HCT116 (cell line): ENCODE measurements at regions not wholly inside any gene's neighbourhood (a gene's known extent, or its start where the extent isn't known, plus 50 kb on each side); places are given as distances from the start of the nearest gene placed in this dataset.

ENCODE experiments used
- ATAC-seq: fragments of 200-7000 bp; cut with Tn5 transposase; 2 replicates; pipeline ENCODE4 v1.9.1; 2020; ENCODE audit warnings: mild to moderate bottlenecking, moderate library complexity
- BruUV-seq: library from RNA; stranded (reverse); fragments of 400-500 nt; replicated peaks from 2 replicates; lab custom pipeline; 2021; lab: Mats Ljungman, UMichigan
- CTCF ChIA-PET: fragments of 300-600 bp; sonication (Branson Sonifier 250); formaldehyde crosslinking; loops from one replicate; lab custom pipeline; 2021; ENCODE audit warnings: antibody characterized with exemption; lab: Charles Lee
- POLR2A ChIA-PET: fragments of 300-600, 350-600 bp; sonication (Branson Sonifier 250); formaldehyde crosslinking; loops from one replicate; lab custom pipeline; 2021; ENCODE audit warnings: antibody characterized with exemption; lab: Charles Lee
- RAD21 ChIA-PET, 2 experiments: fragments of 300-600 bp; sonication (Branson Sonifier 250); formaldehyde crosslinking; loops; one replicate each; lab custom pipeline; 2023; ENCODE audit warnings: low total read pairs in 2 of 2; ENCODE audit not compliant: uncharacterized antibody in 2 of 2, unreplicated experiment in 2 of 2, low non-redundant PET in 1 of 2; lab: Charles Lee
- DNase-seq: peaks from one replicate; pipeline ENCODE4 v3.0.0-alpha.2; 2010; ENCODE audit warnings: low read depth, low spot score
- H2AFZ ChIP-seq: fragments of 200-600 bp; shearing (Covaris generic), sonication (generic); 2 replicates; pipeline ENCODE4 v1.6.1; 2017; ENCODE audit warnings: low read depth, mixed run types, mixed read lengths, antibody characterized with exemption, low read length; ENCODE audit not compliant: poor library complexity, severe bottlenecking
- H3K27ac ChIP-seq: 2 replicates; pipeline ENCODE4 v1.5.1; 2012; ENCODE audit warnings: low read depth, low read length
- H3K27me3 ChIP-seq: fragments of 200-600 bp; sonication (generic); 2 replicates; pipeline ENCODE4 v1.6.1; 2016; ENCODE audit warnings: mixed run types, low read length, mixed read lengths; ENCODE audit not compliant: insufficient read depth
- H3K36me3 ChIP-seq, 2 experiments: fragments of 200-500 bp in 1 of 2; fragments of 200-600 bp in 1 of 2; sonication (Bioruptor generic) in 1 of 2; sonication (generic) in 1 of 2; 2 replicates each; pipeline versions ENCODE4 v1.5.1 to v1.6.1; 2014 to 2016; ENCODE audit warnings: low read length in 2 of 2, inconsistent platforms in 1 of 2, mixed read lengths in 1 of 2, mixed run types in 1 of 2; ENCODE audit not compliant: insufficient read depth in 2 of 2, control insufficient read depth in 1 of 2
- H3K4me1 ChIP-seq, 2 experiments: fragments of 200-600 bp in 1 of 2; sonication (generic) in 1 of 2; 2 replicates each; pipeline versions ENCODE4 v1.5.1 to v1.6.1; 2012 to 2017; ENCODE audit warnings: low read length in 2 of 2, inconsistent platforms in 1 of 2, mild to moderate bottlenecking in 1 of 2, mixed read lengths in 1 of 2, mixed run types in 1 of 2, moderate library complexity in 1 of 2; ENCODE audit not compliant: insufficient read depth in 2 of 2, control insufficient read depth in 1 of 2
- H3K4me2 ChIP-seq: fragments of 200-600 bp; sonication (generic); 2 replicates; pipeline ENCODE4 v1.6.1; 2017; ENCODE audit warnings: mixed run types, low read length, mixed read lengths
- H3K4me3 ChIP-seq, 2 experiments: fragments of 200-600 bp in 1 of 2; sonication (generic) in 1 of 2; replicated peaks in 1 of 2; 2 replicates each; pipeline ENCODE4 v1.5.1; 2011 to 2016; ENCODE audit warnings: low read length in 2 of 2, control low read depth in 1 of 2, low read depth in 1 of 2, mild to moderate bottlenecking in 1 of 2, mixed read lengths in 1 of 2, mixed run types in 1 of 2
- H3K79me2 ChIP-seq: fragments of 200-600 bp; sonication (generic); 2 replicates; pipeline ENCODE4 v1.6.1; 2017; ENCODE audit warnings: mild to moderate bottlenecking, mixed run types, low read length, moderate library complexity, mixed read lengths; ENCODE audit not compliant: insufficient read depth
- H3K9ac ChIP-seq: fragments of 200-600 bp; sonication (generic); 2 replicates; pipeline ENCODE4 v1.6.1; 2016; ENCODE audit warnings: low read length, mixed read lengths
- H3K9me2 ChIP-seq: fragments of 200-600 bp; sonication (generic), shearing (Covaris generic); 2 replicates; pipeline ENCODE4 v1.6.1; 2017; ENCODE audit warnings: mixed run types, mild to moderate bottlenecking, moderate library complexity; ENCODE audit not compliant: insufficient read depth
- H3K9me3 ChIP-seq, 2 experiments: fragments of 200-500 bp in 1 of 2; fragments of 200-600 bp in 1 of 2; sonication (Bioruptor generic) in 1 of 2; sonication (generic) in 1 of 2; 2 replicates each; pipeline ENCODE4 v1.6.1; 2014 to 2017; ENCODE audit warnings: low read length in 2 of 2, mixed read lengths in 2 of 2, inconsistent platforms in 1 of 2, low read depth in 1 of 2, mild to moderate bottlenecking in 1 of 2, mixed run types in 1 of 2, moderate library complexity in 1 of 2; ENCODE audit not compliant: control insufficient read depth in 1 of 2, insufficient read depth in 1 of 2
- H4K20me1 ChIP-seq: fragments of 200-600 bp; sonication (generic), shearing (Covaris generic); 2 replicates; pipeline ENCODE4 v1.6.1; 2017; ENCODE audit warnings: mixed run types, mild to moderate bottlenecking, moderate library complexity; ENCODE audit not compliant: insufficient read depth
- ATF3 ChIP-seq: IDR thresholded peaks from 2 replicates; pipeline ENCODE4 v1.6.1; 2012
- CEBPB ChIP-seq: IDR thresholded peaks from 2 replicates; pipeline ENCODE4 v1.6.1; 2012; ENCODE audit warnings: low read depth
- EGR1 ChIP-seq: IDR thresholded peaks from 2 replicates; pipeline ENCODE4 v1.6.1; 2012; ENCODE audit warnings: low read depth
- EZH2phosphoT487 ChIP-seq: fragments of 200-600 bp; IDR thresholded peaks from 2 replicates; pipeline ENCODE4 v1.6.1; 2018; ENCODE audit warnings: antibody characterized with exemption, borderline replicate concordance
- FOSL1 ChIP-seq: IDR thresholded peaks from 2 replicates; pipeline ENCODE4 v1.6.1; 2012; ENCODE audit warnings: low read depth
- JUND ChIP-seq: IDR thresholded peaks from 2 replicates; pipeline ENCODE4 v1.6.1; 2012
- POLR2A ChIP-seq: IDR thresholded peaks from 2 replicates; pipeline ENCODE4 v1.7.0; 2011; ENCODE audit warnings: borderline replicate concordance; ENCODE audit not compliant: insufficient read depth, insufficient read length; ENCODE audit errors: extremely low read depth
- POLR2AphosphoS5 ChIP-seq: IDR thresholded peaks from 2 replicates; pipeline ENCODE4 v1.6.1; 2011; ENCODE audit warnings: mild to moderate bottlenecking, low read depth, low read length, moderate library complexity
- RAD21 ChIP-seq: IDR thresholded peaks from 2 replicates; pipeline ENCODE4 v1.6.1; 2012; ENCODE audit warnings: low read depth, mild to moderate bottlenecking
- SRF ChIP-seq: IDR thresholded peaks from 2 replicates; pipeline ENCODE4 v1.6.1; 2012; ENCODE audit warnings: low read depth
- YY1 ChIP-seq: IDR thresholded peaks from 2 replicates; pipeline ENCODE4 v1.6.1; 2011; ENCODE audit warnings: low read length, low read depth, moderate library complexity, mild to moderate bottlenecking; ENCODE audit not compliant: insufficient replicate concordance; ENCODE audit errors: extremely low read depth
- ZFX ChIP-seq: fragments of 450-650 bp; IDR thresholded peaks from 2 replicates; pipeline ENCODE4 v1.6.1; 2017
- ZNF274 ChIP-seq: fragments of 200-500 bp; sonication (Bioruptor generic); IDR thresholded peaks from 2 replicates; pipeline ENCODE4 v1.6.1; 2014; ENCODE audit warnings: mild to moderate bottlenecking, low read depth, low read length, inconsistent platforms
- intact Hi-C: fragments of 100-400 bp; cut with micrococcal nuclease; formaldehyde crosslinking; loops from 2 replicates; pipeline ENCODE4 v1.10.0; 2022
- TF ChIP-seq, protein P1 (sequence below): IDR thresholded peaks from 2 replicates; pipeline ENCODE4 v1.6.1; 2012; ENCODE audit warnings: low read depth
- TF ChIP-seq, protein P2 (sequence below), 3 experiments: fragments of 200-600 bp in 1 of 3; sonication (generic) in 1 of 3; IDR thresholded peaks in 2 of 3; conservative IDR thresholded peaks in 1 of 3; 2 replicates each; pipeline ENCODE4 v1.5.1; 2012 to 2017; ENCODE audit warnings: low read depth in 2 of 3, low read length in 2 of 3, antibody characterized with exemption in 1 of 3, borderline replicate concordance in 1 of 3, control low read depth in 1 of 3, mild to moderate bottlenecking in 1 of 3, mixed read lengths in 1 of 3, mixed run types in 1 of 3, moderate library complexity in 1 of 3; ENCODE audit not compliant: insufficient read depth in 1 of 3

GRCh38 chr12:63023926-63024325 lies 89.0 kb upstream of the PPM1H start:
- ATAC-seq = no peak
- BruUV-seq = no TSS peak
- Histone ChIP-seq H3K4me1 (no peaks in the 10 kb centered on the region), H3K79me2 (no peaks in the 10 kb centered on the region), H3K9me2 (no peaks in the 10 kb centered on the region), H3K4me3 (no peak overlapping the region), H2AFZ (no peak overlapping the region), H3K36me3 (no peaks in the 10 kb centered on the region)
- POLR2A ChIA-PET = no interaction called here
- CTCF ChIA-PET = no interaction called here
- TF ChIP-seq ATF3 (no peak), RAD21 (no peak), ZFX (no peak), POLR2AphosphoS5 (no peak), SRF (no peak), POLR2A (no peak), EZH2phosphoT487 (no peak), ZNF274 (no peak), EGR1 (no peak), YY1 (no peak), CEBPB (no peak), JUND (no peak), FOSL1 (no peak)
- TF ChIP-seq, protein P1, sequence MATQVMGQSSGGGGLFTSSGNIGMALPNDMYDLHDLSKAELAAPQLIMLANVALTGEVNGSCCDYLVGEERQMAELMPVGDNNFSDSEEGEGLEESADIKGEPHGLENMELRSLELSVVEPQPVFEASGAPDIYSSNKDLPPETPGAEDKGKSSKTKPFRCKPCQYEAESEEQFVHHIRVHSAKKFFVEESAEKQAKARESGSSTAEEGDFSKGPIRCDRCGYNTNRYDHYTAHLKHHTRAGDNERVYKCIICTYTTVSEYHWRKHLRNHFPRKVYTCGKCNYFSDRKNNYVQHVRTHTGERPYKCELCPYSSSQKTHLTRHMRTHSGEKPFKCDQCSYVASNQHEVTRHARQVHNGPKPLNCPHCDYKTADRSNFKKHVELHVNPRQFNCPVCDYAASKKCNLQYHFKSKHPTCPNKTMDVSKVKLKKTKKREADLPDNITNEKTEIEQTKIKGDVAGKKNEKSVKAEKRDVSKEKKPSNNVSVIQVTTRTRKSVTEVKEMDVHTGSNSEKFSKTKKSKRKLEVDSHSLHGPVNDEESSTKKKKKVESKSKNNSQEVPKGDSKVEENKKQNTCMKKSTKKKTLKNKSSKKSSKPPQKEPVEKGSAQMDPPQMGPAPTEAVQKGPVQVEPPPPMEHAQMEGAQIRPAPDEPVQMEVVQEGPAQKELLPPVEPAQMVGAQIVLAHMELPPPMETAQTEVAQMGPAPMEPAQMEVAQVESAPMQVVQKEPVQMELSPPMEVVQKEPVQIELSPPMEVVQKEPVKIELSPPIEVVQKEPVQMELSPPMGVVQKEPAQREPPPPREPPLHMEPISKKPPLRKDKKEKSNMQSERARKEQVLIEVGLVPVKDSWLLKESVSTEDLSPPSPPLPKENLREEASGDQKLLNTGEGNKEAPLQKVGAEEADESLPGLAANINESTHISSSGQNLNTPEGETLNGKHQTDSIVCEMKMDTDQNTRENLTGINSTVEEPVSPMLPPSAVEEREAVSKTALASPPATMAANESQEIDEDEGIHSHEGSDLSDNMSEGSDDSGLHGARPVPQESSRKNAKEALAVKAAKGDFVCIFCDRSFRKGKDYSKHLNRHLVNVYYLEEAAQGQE = no peak
- TF ChIP-seq, protein P2, sequence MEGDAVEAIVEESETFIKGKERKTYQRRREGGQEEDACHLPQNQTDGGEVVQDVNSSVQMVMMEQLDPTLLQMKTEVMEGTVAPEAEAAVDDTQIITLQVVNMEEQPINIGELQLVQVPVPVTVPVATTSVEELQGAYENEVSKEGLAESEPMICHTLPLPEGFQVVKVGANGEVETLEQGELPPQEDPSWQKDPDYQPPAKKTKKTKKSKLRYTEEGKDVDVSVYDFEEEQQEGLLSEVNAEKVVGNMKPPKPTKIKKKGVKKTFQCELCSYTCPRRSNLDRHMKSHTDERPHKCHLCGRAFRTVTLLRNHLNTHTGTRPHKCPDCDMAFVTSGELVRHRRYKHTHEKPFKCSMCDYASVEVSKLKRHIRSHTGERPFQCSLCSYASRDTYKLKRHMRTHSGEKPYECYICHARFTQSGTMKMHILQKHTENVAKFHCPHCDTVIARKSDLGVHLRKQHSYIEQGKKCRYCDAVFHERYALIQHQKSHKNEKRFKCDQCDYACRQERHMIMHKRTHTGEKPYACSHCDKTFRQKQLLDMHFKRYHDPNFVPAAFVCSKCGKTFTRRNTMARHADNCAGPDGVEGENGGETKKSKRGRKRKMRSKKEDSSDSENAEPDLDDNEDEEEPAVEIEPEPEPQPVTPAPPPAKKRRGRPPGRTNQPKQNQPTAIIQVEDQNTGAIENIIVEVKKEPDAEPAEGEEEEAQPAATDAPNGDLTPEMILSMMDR (IDR thresholded peaks at IDR 0.05 in 2 of 3, conservative IDR thresholded peaks at IDR 0.05 in 1 of 3; ENCODE audit: borderline replicate concordance in 1 of 3, insufficient read depth in 1 of 3, low read depth in 2 of 3, low read length in 2 of 3) = no peak
- TF ChIP-seq, all 23 proteins: peak for 0
- no peaks in the 10 kb centered on the region for H4K20me1 ChIP-seq
- no peaks in the 10 kb centered on the region for H3K27me3 ChIP-seq
- H3K4me2 ChIP-seq = no peak overlapping the region
- H3K27ac ChIP-seq = no peak overlapping the region
- intact Hi-C loops = no loop called here
- RAD21 ChIA-PET = no interaction called here
- H3K9me3 ChIP-seq = no peaks in the 10 kb centered on the region
- DNase-seq = no peak
- H3K9ac ChIP-seq = no peak overlapping the region
